ENCODE measurements at regions not wholly inside any gene's neighbourhood (a gene's known extent, or its start where the extent isn't known, plus 50 kb on each side); places are given as distances from the start of the nearest gene placed in this dataset.

- TF ChIP-seq CTCF (conservative IDR thresholded peaks at IDR 0.05) (no peak), ZFX (IDR thresholded peaks at IDR 0.05) (no peak)
These were observed 292.6 kb upstream of the MARCKS start for GRCh38 chr6:113564371-113565171.

All from C4-2B (cell line).